ENCODE measurements at regions not wholly inside any gene's neighbourhood (a gene's known extent, or its start where the extent isn't known, plus 50 kb on each side); places are given as distances from the start of the nearest gene placed in this dataset.

DNA sequence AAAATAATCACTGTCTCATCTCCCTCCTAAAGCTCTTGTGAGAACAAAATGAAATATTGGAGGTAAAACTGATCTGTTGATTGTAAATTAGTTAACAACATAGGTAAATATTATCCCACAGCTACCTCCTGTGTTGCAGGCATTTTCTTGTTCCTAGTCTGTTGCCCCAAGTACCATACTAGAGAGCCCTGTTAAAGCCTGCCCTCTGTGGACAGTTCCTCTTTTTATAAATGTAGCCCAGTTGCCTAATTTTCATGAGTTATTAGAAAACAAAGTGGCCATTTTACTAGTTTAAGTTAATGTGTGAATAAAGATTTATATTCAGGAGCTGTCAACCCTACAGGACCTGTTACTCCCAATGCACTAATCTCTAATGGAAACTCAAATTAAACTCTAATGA lies 180.0 kb upstream of the KCND3 start:
- TF ChIP-seq, protein P1, sequence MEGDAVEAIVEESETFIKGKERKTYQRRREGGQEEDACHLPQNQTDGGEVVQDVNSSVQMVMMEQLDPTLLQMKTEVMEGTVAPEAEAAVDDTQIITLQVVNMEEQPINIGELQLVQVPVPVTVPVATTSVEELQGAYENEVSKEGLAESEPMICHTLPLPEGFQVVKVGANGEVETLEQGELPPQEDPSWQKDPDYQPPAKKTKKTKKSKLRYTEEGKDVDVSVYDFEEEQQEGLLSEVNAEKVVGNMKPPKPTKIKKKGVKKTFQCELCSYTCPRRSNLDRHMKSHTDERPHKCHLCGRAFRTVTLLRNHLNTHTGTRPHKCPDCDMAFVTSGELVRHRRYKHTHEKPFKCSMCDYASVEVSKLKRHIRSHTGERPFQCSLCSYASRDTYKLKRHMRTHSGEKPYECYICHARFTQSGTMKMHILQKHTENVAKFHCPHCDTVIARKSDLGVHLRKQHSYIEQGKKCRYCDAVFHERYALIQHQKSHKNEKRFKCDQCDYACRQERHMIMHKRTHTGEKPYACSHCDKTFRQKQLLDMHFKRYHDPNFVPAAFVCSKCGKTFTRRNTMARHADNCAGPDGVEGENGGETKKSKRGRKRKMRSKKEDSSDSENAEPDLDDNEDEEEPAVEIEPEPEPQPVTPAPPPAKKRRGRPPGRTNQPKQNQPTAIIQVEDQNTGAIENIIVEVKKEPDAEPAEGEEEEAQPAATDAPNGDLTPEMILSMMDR (conservative IDR thresholded peaks at IDR 0.05; ENCODE audit: low read depth in 2 of 2), result no peak
- TF ChIP-seq EZH2 (IDR thresholded peaks at IDR 0.05; ENCODE audit: low read depth, unreplicated experiment) (no peak), CREB1 (CRISPR knock-in tag; IDR thresholded peaks at IDR 0.05; ENCODE audit: low read depth) (no peak), JUNB (IDR thresholded peaks at IDR 0.05; ENCODE audit: unreplicated experiment) (no peak), EZH2phosphoT487 (IDR thresholded peaks at IDR 0.05; ENCODE audit: unreplicated experiment) (no peak)
- TF ChIP-seq, protein P2, sequence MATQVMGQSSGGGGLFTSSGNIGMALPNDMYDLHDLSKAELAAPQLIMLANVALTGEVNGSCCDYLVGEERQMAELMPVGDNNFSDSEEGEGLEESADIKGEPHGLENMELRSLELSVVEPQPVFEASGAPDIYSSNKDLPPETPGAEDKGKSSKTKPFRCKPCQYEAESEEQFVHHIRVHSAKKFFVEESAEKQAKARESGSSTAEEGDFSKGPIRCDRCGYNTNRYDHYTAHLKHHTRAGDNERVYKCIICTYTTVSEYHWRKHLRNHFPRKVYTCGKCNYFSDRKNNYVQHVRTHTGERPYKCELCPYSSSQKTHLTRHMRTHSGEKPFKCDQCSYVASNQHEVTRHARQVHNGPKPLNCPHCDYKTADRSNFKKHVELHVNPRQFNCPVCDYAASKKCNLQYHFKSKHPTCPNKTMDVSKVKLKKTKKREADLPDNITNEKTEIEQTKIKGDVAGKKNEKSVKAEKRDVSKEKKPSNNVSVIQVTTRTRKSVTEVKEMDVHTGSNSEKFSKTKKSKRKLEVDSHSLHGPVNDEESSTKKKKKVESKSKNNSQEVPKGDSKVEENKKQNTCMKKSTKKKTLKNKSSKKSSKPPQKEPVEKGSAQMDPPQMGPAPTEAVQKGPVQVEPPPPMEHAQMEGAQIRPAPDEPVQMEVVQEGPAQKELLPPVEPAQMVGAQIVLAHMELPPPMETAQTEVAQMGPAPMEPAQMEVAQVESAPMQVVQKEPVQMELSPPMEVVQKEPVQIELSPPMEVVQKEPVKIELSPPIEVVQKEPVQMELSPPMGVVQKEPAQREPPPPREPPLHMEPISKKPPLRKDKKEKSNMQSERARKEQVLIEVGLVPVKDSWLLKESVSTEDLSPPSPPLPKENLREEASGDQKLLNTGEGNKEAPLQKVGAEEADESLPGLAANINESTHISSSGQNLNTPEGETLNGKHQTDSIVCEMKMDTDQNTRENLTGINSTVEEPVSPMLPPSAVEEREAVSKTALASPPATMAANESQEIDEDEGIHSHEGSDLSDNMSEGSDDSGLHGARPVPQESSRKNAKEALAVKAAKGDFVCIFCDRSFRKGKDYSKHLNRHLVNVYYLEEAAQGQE (IDR thresholded peaks at IDR 0.05; ENCODE audit: unreplicated experiment), result no peak
